ENCODE measurements at regions not wholly inside any gene's neighbourhood (a gene's known extent, or its start where the extent isn't known, plus 50 kb on each side); places are given as distances from the start of the nearest gene placed in this dataset.

DNA sequence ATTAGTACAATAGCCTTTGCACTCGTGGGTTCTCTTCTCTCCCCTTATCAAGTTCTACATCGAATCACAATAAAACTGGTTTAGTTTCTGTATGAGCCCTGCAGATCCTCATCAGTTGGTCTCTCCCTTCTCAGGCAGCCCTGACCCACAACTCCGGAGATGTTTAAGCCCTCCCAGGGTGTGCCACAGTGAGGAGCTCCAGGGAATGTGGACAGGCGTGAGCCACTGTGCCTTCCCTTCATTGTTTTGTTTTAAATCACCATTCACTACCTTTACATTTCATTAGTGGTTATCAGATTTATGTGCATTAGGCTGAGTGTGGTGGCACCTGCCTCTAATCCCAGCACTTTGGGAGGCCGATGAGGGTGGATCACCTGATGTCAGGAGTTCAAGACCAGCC is 133.2 kb downstream of the LARP7 start:
- TF ChIP-seq FOXP2 (optimal IDR thresholded peaks at IDR 0.05; ENCODE audit: borderline replicate concordance, extremely low read depth, extremely low read length, insufficient read depth) (no peak), POLR2AphosphoS5 (IDR thresholded peaks at IDR 0.05; ENCODE audit: low read depth, low read length) (no peak)
- TF ChIP-seq, protein P1, sequence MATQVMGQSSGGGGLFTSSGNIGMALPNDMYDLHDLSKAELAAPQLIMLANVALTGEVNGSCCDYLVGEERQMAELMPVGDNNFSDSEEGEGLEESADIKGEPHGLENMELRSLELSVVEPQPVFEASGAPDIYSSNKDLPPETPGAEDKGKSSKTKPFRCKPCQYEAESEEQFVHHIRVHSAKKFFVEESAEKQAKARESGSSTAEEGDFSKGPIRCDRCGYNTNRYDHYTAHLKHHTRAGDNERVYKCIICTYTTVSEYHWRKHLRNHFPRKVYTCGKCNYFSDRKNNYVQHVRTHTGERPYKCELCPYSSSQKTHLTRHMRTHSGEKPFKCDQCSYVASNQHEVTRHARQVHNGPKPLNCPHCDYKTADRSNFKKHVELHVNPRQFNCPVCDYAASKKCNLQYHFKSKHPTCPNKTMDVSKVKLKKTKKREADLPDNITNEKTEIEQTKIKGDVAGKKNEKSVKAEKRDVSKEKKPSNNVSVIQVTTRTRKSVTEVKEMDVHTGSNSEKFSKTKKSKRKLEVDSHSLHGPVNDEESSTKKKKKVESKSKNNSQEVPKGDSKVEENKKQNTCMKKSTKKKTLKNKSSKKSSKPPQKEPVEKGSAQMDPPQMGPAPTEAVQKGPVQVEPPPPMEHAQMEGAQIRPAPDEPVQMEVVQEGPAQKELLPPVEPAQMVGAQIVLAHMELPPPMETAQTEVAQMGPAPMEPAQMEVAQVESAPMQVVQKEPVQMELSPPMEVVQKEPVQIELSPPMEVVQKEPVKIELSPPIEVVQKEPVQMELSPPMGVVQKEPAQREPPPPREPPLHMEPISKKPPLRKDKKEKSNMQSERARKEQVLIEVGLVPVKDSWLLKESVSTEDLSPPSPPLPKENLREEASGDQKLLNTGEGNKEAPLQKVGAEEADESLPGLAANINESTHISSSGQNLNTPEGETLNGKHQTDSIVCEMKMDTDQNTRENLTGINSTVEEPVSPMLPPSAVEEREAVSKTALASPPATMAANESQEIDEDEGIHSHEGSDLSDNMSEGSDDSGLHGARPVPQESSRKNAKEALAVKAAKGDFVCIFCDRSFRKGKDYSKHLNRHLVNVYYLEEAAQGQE (IDR thresholded peaks at IDR 0.05; ENCODE audit: insufficient read depth in 1 of 2, low read depth in 2 of 2, low read length in 2 of 2): no peak

Measured in PFSK-1 (cell line).